Stomach (tissue), 8 donors: ENCODE measurements at regions not wholly inside any gene's neighbourhood (a gene's known extent, or its start where the extent isn't known, plus 50 kb on each side); places are given as distances from the start of the nearest gene placed in this dataset.

ENCODE experiments used
- DNase-seq, 2 donors: peaks; one replicate each; pipeline versions ENCODE4 v3.0.0 to v3.0.0-alpha.2; 2013 to 2019
- H3K27ac ChIP-seq, 5 donors: fragments of 200-600 bp in 4 of 5; sonication (generic) in 4 of 5; one replicate each; pipeline ENCODE4 v1.5.1; 2013 to 2019; ENCODE audit warnings: mild to moderate bottlenecking in 1 of 5, moderate library complexity in 1 of 5
- H3K27me3 ChIP-seq, 3 donors: fragments of 200-600 bp; sonication (generic); one replicate each; pipeline ENCODE4 v1.5.1; 2017 to 2019; ENCODE audit warnings: mixed run types in 1 of 3
- H3K36me3 ChIP-seq, 4 donors: fragments of 200-600 bp; sonication (generic); 1 replicate in 3 of 4; 2 replicates in 1 of 4; pipeline ENCODE4 v1.5.1; 2016 to 2019
- H3K4me1 ChIP-seq, 4 donors: fragments of 200-600 bp; sonication (generic); one replicate each; pipeline ENCODE4 v1.5.1; 2016 to 2019
- H3K4me3 ChIP-seq, 4 donors: fragments of 200-600 bp; sonication (generic) in 3 of 4; one replicate each; pipeline ENCODE4 v1.5.1; 2016 to 2019; ENCODE audit warnings: mild to moderate bottlenecking in 1 of 4
- H3K9me3 ChIP-seq, 4 donors: fragments of 200-600 bp; sonication (generic); one replicate each; pipeline ENCODE4 v1.5.1; 2016 to 2019
- EP300 ChIP-seq: sonication (generic); formaldehyde crosslinking; IDR thresholded peaks from one replicate; pipeline ENCODE4 v1.6.1; 2017; ENCODE audit warnings: antibody characterized with exemption
- POLR2A ChIP-seq, 4 donors: fragments of 450-650 bp; IDR thresholded peaks; one replicate each; pipeline ENCODE4 v1.6.1; 2016; ENCODE audit warnings: antibody characterized with exemption in 4 of 4, control low read depth in 2 of 4, mild to moderate bottlenecking in 1 of 4, moderate library complexity in 1 of 4
- POLR2AphosphoS5 ChIP-seq, 3 donors: sonication (generic); formaldehyde crosslinking; IDR thresholded peaks; one replicate each; pipeline ENCODE4 v1.6.1; 2016; ENCODE audit warnings: antibody characterized with exemption in 3 of 3
- WGBS, 5 donors: extraction: QIAGEN DNeasy Blood & Tissue Kit in 3 of 5; methylation state at CpG; one replicate each; pipeline versions ENCODE4 v1.1.5 to v1.1.7; 2013 to 2018; 5-methylcytosine and 5-hydroxymethylcytosine counted together
- intact Hi-C: fragments of 100-400 bp; cut with DNase I; formaldehyde crosslinking; loops from one replicate; pipeline ENCODE4 v1.15.1; 2023; ENCODE audit warnings: low total_unique reads
- TF ChIP-seq, protein P1 (sequence below), 7 experiments: fragments of 450-650 bp in 4 of 7; fragments of 200-600 bp in 3 of 7; sonication (generic) in 3 of 7; IDR thresholded peaks; one replicate each; pipeline ENCODE4 v1.5.1; 2016 to 2019; ENCODE audit warnings: antibody characterized with exemption in 7 of 7, control low read depth in 2 of 7, mild to moderate bottlenecking in 1 of 7
- donor health status: healthy with polysubstance abuse.
- donor health status: Bipolar disorder and iron deficiency.
- donor health status: healthy.

DNA sequence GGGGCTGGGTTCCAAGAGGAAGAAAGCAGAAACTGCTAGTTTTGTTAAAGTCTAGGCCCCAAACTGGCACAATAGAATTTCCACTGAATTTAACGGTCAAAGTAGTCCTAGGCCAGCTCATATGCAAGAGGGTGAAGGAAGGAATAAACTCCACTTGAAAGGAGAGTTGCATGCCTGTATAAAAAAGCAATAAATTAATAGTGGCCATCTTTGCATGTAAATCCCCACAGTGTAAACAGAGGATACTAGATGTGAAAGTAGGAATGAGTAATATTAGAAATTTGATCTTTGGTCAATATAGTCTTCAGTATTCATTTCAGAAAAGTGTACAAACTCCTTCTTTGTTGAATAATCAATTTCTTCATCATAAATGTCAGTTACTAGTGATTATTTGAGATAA is 403.1 kb downstream of the TMEM232 start:
- TF ChIP-seq EP300 (no peak), POLR2A (IDR thresholded peaks at IDR 0.05) (no peak), POLR2AphosphoS5 (IDR thresholded peaks at IDR 0.05) (no peak)
- TF ChIP-seq, protein P1, sequence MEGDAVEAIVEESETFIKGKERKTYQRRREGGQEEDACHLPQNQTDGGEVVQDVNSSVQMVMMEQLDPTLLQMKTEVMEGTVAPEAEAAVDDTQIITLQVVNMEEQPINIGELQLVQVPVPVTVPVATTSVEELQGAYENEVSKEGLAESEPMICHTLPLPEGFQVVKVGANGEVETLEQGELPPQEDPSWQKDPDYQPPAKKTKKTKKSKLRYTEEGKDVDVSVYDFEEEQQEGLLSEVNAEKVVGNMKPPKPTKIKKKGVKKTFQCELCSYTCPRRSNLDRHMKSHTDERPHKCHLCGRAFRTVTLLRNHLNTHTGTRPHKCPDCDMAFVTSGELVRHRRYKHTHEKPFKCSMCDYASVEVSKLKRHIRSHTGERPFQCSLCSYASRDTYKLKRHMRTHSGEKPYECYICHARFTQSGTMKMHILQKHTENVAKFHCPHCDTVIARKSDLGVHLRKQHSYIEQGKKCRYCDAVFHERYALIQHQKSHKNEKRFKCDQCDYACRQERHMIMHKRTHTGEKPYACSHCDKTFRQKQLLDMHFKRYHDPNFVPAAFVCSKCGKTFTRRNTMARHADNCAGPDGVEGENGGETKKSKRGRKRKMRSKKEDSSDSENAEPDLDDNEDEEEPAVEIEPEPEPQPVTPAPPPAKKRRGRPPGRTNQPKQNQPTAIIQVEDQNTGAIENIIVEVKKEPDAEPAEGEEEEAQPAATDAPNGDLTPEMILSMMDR (IDR thresholded peaks at IDR 0.05): no peak
- Histone ChIP-seq H3K4me1 (no peaks in the 10 kb centered on the region), H3K9me3 (no peaks in the 10 kb centered on the region), H3K36me3 (no peaks in the 10 kb centered on the region), H3K27ac (no peak overlapping the region), H3K27me3 (no peaks in the 10 kb centered on the region), H3K4me3 (no peak overlapping the region)
- intact Hi-C loops: no loop called here
- WGBS, 5 donors: 82 to 95% (median 84%) methylated on average over 1 of the region's 1 CpG
- DNase-seq: no peak

DNA sequence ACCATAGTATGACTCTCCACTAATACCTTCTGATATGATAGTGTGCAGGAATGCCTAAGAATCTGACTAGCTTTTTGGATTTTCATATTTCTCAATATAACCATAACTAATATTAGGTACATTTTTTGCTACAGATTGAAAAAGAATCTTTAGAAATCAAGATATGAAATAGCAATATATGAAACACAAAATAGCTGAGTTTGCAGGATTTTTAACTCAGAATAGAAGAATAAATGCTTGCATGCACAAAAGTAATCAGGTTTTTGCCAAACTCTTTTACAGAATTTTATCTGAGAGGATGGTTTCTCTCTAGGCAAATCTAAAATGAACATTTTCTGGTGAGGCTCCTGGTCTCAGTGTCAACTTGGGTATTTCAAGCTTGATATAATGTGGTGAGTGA is 402.6 kb downstream of the TMEM232 start:
- no peaks in the 10 kb centered on the region for H3K4me1 ChIP-seq
- no peaks in the 10 kb centered on the region for H3K27me3 ChIP-seq
- no peaks in the 10 kb centered on the region for H3K9me3 ChIP-seq
- TF ChIP-seq EP300 (no peak), POLR2AphosphoS5 (IDR thresholded peaks at IDR 0.05) (no peak), POLR2A (IDR thresholded peaks at IDR 0.05) (no peak)
- TF ChIP-seq, protein P1 (IDR thresholded peaks at IDR 0.05): no peak
- no peaks in the 10 kb centered on the region for H3K36me3 ChIP-seq
- no peak overlapping the region for H3K27ac ChIP-seq
- no peak overlapping the region for H3K4me3 ChIP-seq
- DNase-seq: no peak
- intact Hi-C loops: no loop called here

DNA sequence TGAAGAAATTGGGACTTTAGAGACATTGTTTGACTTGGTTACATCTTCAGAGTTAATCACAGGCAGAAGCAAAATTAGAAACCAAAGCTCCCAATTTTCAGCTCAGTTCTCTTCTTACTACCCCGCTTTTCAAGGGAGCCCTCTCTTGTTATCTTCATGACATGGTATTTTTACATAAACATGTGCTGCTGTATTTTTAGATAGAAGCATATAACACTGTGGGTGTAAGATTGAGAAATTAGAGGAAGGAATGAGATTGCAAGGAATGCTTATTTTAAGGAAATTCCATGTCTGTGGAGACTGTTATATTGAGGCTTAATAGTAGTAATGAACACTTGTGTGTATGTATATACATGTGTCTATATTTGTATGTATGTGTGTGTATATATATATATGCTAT is 401.6 kb downstream of the TMEM232 start:
- no peaks in the 10 kb centered on the region for H3K27me3 ChIP-seq
- WGBS, 5 donors: 78 to 94% (median 84%) methylated on average over 1 of the region's 1 CpG
- intact Hi-C loops: no loop called here

DNA sequence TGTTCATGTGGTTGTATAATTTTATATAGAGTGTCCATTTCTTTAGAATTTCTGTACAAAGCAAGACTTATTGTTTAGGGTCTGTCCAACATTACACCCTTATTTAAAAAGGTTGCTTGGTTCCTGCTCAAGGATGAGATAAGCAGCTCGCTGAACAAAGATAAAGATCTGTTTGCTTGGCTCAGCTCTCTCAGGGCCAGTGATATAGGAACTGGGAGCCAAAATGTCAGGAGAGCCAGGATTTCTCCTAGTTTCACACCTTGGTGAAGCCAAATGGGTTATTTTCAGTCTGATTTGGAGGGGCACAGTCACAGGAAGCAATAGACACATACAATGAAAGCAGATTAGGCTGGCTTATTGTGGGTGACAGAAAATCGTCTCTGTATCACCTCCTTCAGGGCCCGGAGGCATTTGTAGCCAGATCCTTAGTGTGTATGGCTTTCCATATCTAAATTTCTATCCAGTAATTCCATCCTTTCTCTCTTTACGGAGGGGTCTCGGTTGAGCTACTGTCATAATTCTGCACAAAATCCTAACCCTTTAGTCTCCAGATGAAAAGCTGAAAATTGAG is 396.4 kb downstream of the TMEM232 start:
- DNase-seq: no peak
- TF ChIP-seq, protein P1 (IDR thresholded peaks at IDR 0.05): no peak
- TF ChIP-seq EP300: no peak
- H3K36me3 ChIP-seq: no peaks in the 10 kb centered on the region
- no peaks in the 10 kb centered on the region for H3K4me1 ChIP-seq
- no peaks in the 10 kb centered on the region for H3K27me3 ChIP-seq
- no peaks in the 10 kb centered on the region for H3K9me3 ChIP-seq
- H3K4me3 ChIP-seq: no peak overlapping the region
- 63 to 69% (median 65%) methylated on average over 5 of the region's 5 CpGs for WGBS, 5 donors
- no peak overlapping the region for H3K27ac ChIP-seq
- intact Hi-C loops: no loop called here

More for the DNA sequence above, 401.6 kb downstream of the TMEM232 start:
- TF ChIP-seq, protein P1 (IDR thresholded peaks at IDR 0.05): no peak
- TF ChIP-seq POLR2AphosphoS5 (IDR thresholded peaks at IDR 0.05) (no peak), EP300 (no peak), POLR2A (IDR thresholded peaks at IDR 0.05) (no peak)
- no peaks in the 10 kb centered on the region for H3K9me3 ChIP-seq
- no peak for DNase-seq
- no peaks in the 10 kb centered on the region for H3K36me3 ChIP-seq
- no peaks in the 10 kb centered on the region for H3K4me1 ChIP-seq
- H3K4me3 ChIP-seq: no peak overlapping the region
- H3K27ac ChIP-seq: no peak overlapping the region
